K562 (cell line): ENCODE measurements at regions not wholly inside any gene's neighbourhood (a gene's known extent, or its start where the extent isn't known, plus 50 kb on each side); places are given as distances from the start of the nearest gene placed in this dataset.

Experiments
- ETV6 ChIP-seq, 3 experiments: fragments of 150-350 bp in 1 of 3; sonication (generic) in 1 of 3; formaldehyde crosslinking in 1 of 3; IDR thresholded peaks; 2 replicates each; pipeline versions ENCODE4 v1.6.1 to v1.8.0; 2014 to 2022; ENCODE audit warnings: borderline replicate concordance in 2 of 3, low read depth in 2 of 3, antibody characterized with exemption in 1 of 3, low read length in 1 of 3, mild to moderate bottlenecking in 1 of 3, missing genetic modification reagents in 1 of 3
- GTF3C2 ChIP-seq: IDR thresholded peaks from 3 replicates; pipeline ENCODE4 v1.6.1; 2011; ENCODE audit warnings: borderline replicate concordance, mild to moderate bottlenecking, moderate library complexity; ENCODE audit not compliant: insufficient read length; ENCODE audit errors: extremely low read depth
- PHF20 ChIP-seq: fragments of 450-650 bp; IDR thresholded peaks from 2 replicates; pipeline ENCODE4 v1.6.1; 2018; ENCODE audit not compliant: partially characterized antibody
- SFPQ ChIP-seq: fragments of 200-400 bp; formaldehyde crosslinking; IDR thresholded peaks from 2 replicates; pipeline ENCODE4 v1.6.1; 2017; ENCODE audit warnings: mild to moderate bottlenecking, low read depth, low read length, moderate library complexity
- ZNF384 ChIP-seq: IDR thresholded peaks from 2 replicates; pipeline ENCODE4 v1.6.1; 2012; ENCODE audit warnings: low read depth, low read length, improper control_type of control experiment
- TF ChIP-seq, protein P1 (sequence below): fragments of 450-650 bp; IDR thresholded peaks from 2 replicates; pipeline ENCODE4 v1.6.1; 2018; ENCODE audit not compliant: partially characterized antibody

DNA sequence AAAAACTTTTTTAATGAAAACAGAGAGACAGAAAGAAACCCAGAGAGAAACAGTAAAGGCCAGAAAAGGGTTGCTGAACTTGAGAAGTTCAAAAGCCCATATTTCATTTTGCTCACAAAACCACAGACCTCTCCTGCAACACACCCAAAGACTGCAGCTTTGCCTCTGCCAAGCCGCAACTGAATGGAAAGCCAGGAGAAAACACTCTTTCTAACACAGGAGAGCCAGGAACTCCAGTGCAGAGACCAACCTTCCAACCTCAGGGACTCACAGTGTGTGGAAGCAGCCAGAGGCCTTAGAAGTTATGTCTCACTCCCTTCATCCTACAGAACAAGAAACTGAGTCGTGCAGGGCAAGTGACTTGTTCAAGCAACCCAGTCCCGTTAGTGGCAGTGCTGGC lies 163.1 kb upstream of the HES1 start (continued):
- no peak for TF ChIP-seq SFPQ
- no peak for TF ChIP-seq GTF3C2
- TF ChIP-seq ETV6 (IDR thresholded peaks at IDR 0.05; ENCODE audit: borderline replicate concordance in 1 of 2, low read depth in 2 of 2, low read length in 1 of 2): no peak
- no peak for TF ChIP-seq ETV6 (CRISPR knock-in tag; IDR thresholded peaks at IDR 0.05; ENCODE audit: borderline replicate concordance)
- TF ChIP-seq, protein P1, sequence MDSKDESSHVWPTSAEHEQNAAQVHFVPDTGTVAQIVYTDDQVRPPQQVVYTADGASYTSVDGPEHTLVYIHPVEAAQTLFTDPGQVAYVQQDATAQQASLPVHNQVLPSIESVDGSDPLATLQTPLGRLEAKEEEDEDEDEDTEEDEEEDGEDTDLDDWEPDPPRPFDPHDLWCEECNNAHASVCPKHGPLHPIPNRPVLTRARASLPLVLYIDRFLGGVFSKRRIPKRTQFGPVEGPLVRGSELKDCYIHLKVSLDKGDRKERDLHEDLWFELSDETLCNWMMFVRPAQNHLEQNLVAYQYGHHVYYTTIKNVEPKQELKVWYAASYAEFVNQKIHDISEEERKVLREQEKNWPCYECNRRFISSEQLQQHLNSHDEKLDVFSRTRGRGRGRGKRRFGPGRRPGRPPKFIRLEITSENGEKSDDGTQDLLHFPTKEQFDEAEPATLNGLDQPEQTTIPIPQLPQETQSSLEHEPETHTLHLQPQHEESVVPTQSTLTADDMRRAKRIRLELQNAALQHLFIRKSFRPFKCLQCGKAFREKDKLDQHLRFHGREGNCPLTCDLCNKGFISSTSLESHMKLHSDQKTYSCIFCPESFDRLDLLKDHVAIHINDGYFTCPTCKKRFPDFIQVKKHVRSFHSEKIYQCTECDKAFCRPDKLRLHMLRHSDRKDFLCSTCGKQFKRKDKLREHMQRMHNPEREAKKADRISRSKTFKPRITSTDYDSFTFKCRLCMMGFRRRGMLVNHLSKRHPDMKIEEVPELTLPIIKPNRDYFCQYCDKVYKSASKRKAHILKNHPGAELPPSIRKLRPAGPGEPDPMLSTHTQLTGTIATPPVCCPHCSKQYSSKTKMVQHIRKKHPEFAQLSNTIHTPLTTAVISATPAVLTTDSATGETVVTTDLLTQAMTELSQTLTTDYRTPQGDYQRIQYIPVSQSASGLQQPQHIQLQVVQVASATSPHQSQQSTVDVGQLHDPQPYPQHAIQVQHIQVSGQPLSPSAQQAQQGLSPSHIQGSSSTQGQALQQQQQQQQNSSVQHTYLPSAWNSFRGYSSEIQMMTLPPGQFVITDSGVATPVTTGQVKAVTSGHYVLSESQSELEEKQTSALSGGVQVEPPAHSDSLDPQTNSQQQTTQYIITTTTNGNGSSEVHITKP: no peak
- TF ChIP-seq PHF20: no peak
- no peak for TF ChIP-seq ZNF384
- TF ChIP-seq, all 486 proteins: peak for 0
